Esophagus squamous epithelium (tissue), 4 donors: ENCODE measurements at regions not wholly inside any gene's neighbourhood (a gene's known extent, or its start where the extent isn't known, plus 50 kb on each side); places are given as distances from the start of the nearest gene placed in this dataset.

ENCODE experiments used
- CTCF ChIP-seq, 6 experiments: fragments of 450-650 bp in 4 of 6; fragments of 200-600 bp in 2 of 6; sonication (generic) in 2 of 6; IDR thresholded peaks; one replicate each; pipeline ENCODE4 v1.5.1; 2016 to 2019; ENCODE audit warnings: antibody characterized with exemption in 6 of 6, mild to moderate bottlenecking in 4 of 6, moderate library complexity in 4 of 6
- POLR2A ChIP-seq, 4 donors: fragments of 450-650 bp; IDR thresholded peaks; one replicate each; pipeline ENCODE4 v1.6.1; 2017; ENCODE audit warnings: antibody characterized with exemption in 4 of 4, mild to moderate bottlenecking in 4 of 4, moderate library complexity in 3 of 4

- TF ChIP-seq CTCF (IDR thresholded peaks at IDR 0.05) (no peak), POLR2A (IDR thresholded peaks at IDR 0.05) (no peak)
These were observed 57.6 kb upstream of the MTAP start for GRCh38 chr9:21744841-21745240.
